ENCODE measurements at regions not wholly inside any gene's neighbourhood (a gene's known extent, or its start where the extent isn't known, plus 50 kb on each side); places are given as distances from the start of the nearest gene placed in this dataset.

DNA sequence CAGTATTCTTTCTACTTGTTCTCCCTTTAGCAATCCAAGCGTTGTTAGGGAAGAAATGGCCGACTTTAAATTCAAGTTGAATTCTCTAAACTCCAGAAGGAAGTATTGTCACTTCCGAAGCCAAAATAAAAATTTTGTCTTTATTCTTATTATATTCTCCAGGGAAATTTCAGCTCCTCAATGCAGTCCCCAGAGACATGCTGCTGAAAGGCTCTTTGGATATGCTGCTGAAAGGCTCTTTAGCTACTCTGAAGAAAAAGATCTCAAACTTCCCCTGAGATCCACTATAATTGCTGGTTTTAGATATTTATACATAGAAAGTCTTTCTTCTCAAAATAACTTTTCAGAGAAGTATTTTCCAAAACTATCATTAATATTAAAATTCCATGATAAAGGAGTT, 92.3 kb upstream of the PARP8 start:
- TF ChIP-seq EZH2 (IDR thresholded peaks at IDR 0.05; ENCODE audit: borderline replicate concordance, low read depth, low read length, severe bottlenecking) (no peak), POLR2A (IDR thresholded peaks at IDR 0.05; ENCODE audit: low read depth, low read length) (no peak), POLR2AphosphoS5 (IDR thresholded peaks at IDR 0.05; ENCODE audit: insufficient read depth, low read depth, low read length) (no peak), GATA2 (IDR thresholded peaks at IDR 0.05; ENCODE audit: insufficient read depth, insufficient read length, low read depth, low read length) (no peak), MYC (IDR thresholded peaks at IDR 0.05; ENCODE audit: low read depth, low read length) (no peak), JUN (IDR thresholded peaks at IDR 0.05; ENCODE audit: borderline replicate concordance, insufficient read depth, insufficient read length, low read depth) (no peak), FOS (IDR thresholded peaks at IDR 0.05; ENCODE audit: borderline replicate concordance, insufficient read depth, low read length) (no peak)
- TF ChIP-seq, protein P1, sequence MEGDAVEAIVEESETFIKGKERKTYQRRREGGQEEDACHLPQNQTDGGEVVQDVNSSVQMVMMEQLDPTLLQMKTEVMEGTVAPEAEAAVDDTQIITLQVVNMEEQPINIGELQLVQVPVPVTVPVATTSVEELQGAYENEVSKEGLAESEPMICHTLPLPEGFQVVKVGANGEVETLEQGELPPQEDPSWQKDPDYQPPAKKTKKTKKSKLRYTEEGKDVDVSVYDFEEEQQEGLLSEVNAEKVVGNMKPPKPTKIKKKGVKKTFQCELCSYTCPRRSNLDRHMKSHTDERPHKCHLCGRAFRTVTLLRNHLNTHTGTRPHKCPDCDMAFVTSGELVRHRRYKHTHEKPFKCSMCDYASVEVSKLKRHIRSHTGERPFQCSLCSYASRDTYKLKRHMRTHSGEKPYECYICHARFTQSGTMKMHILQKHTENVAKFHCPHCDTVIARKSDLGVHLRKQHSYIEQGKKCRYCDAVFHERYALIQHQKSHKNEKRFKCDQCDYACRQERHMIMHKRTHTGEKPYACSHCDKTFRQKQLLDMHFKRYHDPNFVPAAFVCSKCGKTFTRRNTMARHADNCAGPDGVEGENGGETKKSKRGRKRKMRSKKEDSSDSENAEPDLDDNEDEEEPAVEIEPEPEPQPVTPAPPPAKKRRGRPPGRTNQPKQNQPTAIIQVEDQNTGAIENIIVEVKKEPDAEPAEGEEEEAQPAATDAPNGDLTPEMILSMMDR (IDR thresholded peaks at IDR 0.05; ENCODE audit: extremely low read depth in 1 of 2, insufficient read depth in 1 of 2, low read depth in 1 of 2, low read length in 2 of 2): no peak
- TF ChIP-seq, protein P2, sequence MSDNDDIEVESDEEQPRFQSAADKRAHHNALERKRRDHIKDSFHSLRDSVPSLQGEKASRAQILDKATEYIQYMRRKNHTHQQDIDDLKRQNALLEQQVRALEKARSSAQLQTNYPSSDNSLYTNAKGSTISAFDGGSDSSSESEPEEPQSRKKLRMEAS (IDR thresholded peaks at IDR 0.05; ENCODE audit: insufficient read depth, insufficient read length): no peak

All from endothelial cell of umbilical vein (primary cell).